OCI-LY3 (cell line): ENCODE measurements at regions not wholly inside any gene's neighbourhood (a gene's known extent, or its start where the extent isn't known, plus 50 kb on each side); places are given as distances from the start of the nearest gene placed in this dataset.

ENCODE experiments used
- CTCF ChIP-seq: fragments of 200-600, 300-600 bp; sonication (generic); IDR thresholded peaks from 2 replicates; pipeline ENCODE4 v1.5.1; 2014; ENCODE audit warnings: antibody characterized with exemption, low read length, low read depth
- EZH2phosphoT487 ChIP-seq: fragments of 200-600 bp; shearing (Covaris generic); IDR thresholded peaks from 2 replicates; pipeline ENCODE4 v1.6.1; 2018; ENCODE audit warnings: antibody characterized with exemption, mixed run types, low read depth

GRCh38 chr3:78304115-78304514 is 1264.2 kb downstream of the ROBO2 start:
- no peak for TF ChIP-seq CTCF
- TF ChIP-seq EZH2phosphoT487, result no peak
